Breast epithelium (tissue), 3 donors: ENCODE measurements at regions not wholly inside any gene's neighbourhood (a gene's known extent, or its start where the extent isn't known, plus 50 kb on each side); places are given as distances from the start of the nearest gene placed in this dataset.

ENCODE experiments used
- CTCF ChIP-seq, 3 donors: fragments of 450-650 bp; IDR thresholded peaks; one replicate each; pipeline ENCODE4 v1.5.1; 2016 to 2017; ENCODE audit warnings: antibody characterized with exemption in 3 of 3, mild to moderate bottlenecking in 3 of 3, moderate library complexity in 3 of 3
- POLR2A ChIP-seq: fragments of 450-650 bp; IDR thresholded peaks from one replicate; pipeline ENCODE4 v1.6.1; 2016; ENCODE audit warnings: antibody characterized with exemption, mild to moderate bottlenecking, moderate library complexity
- POLR2AphosphoS5 ChIP-seq, 3 donors: sonication (generic); formaldehyde crosslinking; IDR thresholded peaks; one replicate each; pipeline ENCODE4 v1.6.1; 2017; ENCODE audit warnings: antibody characterized with exemption in 3 of 3

GRCh38 chr14:43896044-43896443 lies 611.0 kb downstream of the FSCB start:
- TF ChIP-seq CTCF (IDR thresholded peaks at IDR 0.05) (no peak), POLR2A (no peak), POLR2AphosphoS5 (IDR thresholded peaks at IDR 0.05) (no peak)
